Caki2 (cell line): ENCODE measurements at regions not wholly inside any gene's neighbourhood (a gene's known extent, or its start where the extent isn't known, plus 50 kb on each side); places are given as distances from the start of the nearest gene placed in this dataset.

Experiments used
- DNase-seq: peaks from one replicate; pipeline ENCODE4 v3.0.0-alpha.2; 2015; ENCODE audit warnings: low read depth
- in situ Hi-C: cut with HindIII; loops from 2 replicates; pipeline ENCODE4 v1.10.0; 2016; ENCODE audit warnings: low sequenced_read_pairs, low pct_unique_long_range_greater_than_20kb, mixed read lengths

GRCh38 chr3:107877936-107878335 is 212.9 kb downstream of the CD47 start:
- in situ Hi-C loops = no loop called here
- DNase-seq = no peak

- in situ Hi-C loops = no loop called here
Measured at GRCh38 chr3:107870943-107871638, 219.7 kb downstream of the CD47 start.

GRCh38 chr3:107870096-107870495 is 220.7 kb downstream of the CD47 start:
- no peak for DNase-seq
- in situ Hi-C loops = no loop called here

More at GRCh38 chr3:107870943-107871638, 219.7 kb downstream of the CD47 start:
- DNase-seq = peak; percentile 40

GRCh38 chr3:107868449-107868848 is 222.4 kb downstream of the CD47 start:
- peak; percentile 8 for DNase-seq
- in situ Hi-C loops = no loop called here

- in situ Hi-C loops = no loop called here
- no peak for DNase-seq
Measured at GRCh38 chr3:107861904-107862303, 228.9 kb downstream of the CD47 start.

GRCh38 chr3:107861422-107861821 is 229.4 kb downstream of the CD47 start:
- no peak for DNase-seq
- in situ Hi-C loops = no loop called here
